ENCODE measurements at regions not wholly inside any gene's neighbourhood (a gene's known extent, or its start where the extent isn't known, plus 50 kb on each side); places are given as distances from the start of the nearest gene placed in this dataset.
"Not testable (repeated sequence)": the region's sequence is repeated elsewhere in the genome, so short reads cannot be mapped to it uniquely, and the experiment has no call there.

DNA sequence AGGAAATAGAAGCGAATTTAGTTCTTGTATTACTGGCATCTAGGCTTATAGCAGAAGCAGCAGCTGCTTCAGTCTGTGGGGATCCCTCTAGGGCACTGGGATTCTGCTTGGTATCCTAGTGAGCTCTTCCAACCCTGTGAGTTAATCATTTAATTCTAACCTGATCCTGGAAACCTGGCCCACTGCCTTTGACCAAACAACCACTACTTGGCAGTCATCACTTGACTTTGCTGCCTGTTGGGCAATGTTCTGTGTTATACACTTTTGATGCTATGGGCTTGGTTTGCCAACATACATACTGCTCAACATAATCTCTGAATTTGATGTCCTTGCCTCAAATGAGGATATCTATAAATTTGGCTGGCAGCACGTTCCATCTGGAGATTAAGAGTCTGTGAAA is 813.4 kb downstream of the ANKRD7 start:
- no peaks in the 10 kb centered on the region for H3K9me3 ChIP-seq (ENCODE audit: control insufficient read depth in 5 of 5, low read length in 5 of 5)
- no peaks in the 10 kb centered on the region for H3K27me3 ChIP-seq (ENCODE audit: control insufficient read depth in 5 of 5, insufficient read depth in 4 of 5, low read length in 5 of 5)
- H3K36me3 ChIP-seq (ENCODE audit: control insufficient read depth in 5 of 5, insufficient read depth in 5 of 5, low read length in 5 of 5): no peaks in the 10 kb centered on the region
- H3K27ac ChIP-seq (ENCODE audit: low read depth, low read length): no peak overlapping the region
- H3K4me1 ChIP-seq (ENCODE audit: control insufficient read depth in 5 of 5, insufficient read depth in 5 of 5, low read length in 5 of 5): no peaks in the 10 kb centered on the region
- no peak overlapping the region for H3K9ac ChIP-seq (ENCODE audit: low read length in 5 of 5)
- H3K4me3 ChIP-seq (ENCODE audit: low read depth in 1 of 5, low read length in 5 of 5): no peak overlapping the region

DNA sequence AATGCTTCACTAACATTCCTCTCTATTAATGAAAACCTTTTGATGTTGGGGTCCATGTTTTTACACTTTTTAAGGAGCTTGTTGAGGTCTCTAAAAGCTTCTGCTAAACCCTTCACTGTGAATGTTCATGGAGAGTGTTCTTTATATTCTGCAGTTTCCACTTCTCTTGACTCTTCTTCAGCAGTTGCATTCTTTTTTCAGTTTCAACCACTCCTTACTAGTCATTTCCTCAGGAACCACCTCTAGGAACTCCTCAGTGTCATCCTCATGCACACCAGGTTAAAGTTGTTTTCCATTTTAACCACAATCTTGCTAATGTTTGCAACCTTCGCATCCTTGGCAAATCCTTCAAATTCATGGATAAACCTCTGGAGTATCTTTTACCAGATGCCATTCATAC is 821.6 kb downstream of the ANKRD7 start:
- no peak overlapping the region for H3K9ac ChIP-seq (ENCODE audit: low read length in 5 of 5)
- no peaks in the 10 kb centered on the region for H3K27me3 ChIP-seq (ENCODE audit: control insufficient read depth in 5 of 5, insufficient read depth in 4 of 5, low read length in 5 of 5)
- no peaks in the 10 kb centered on the region for H3K9me3 ChIP-seq (ENCODE audit: control insufficient read depth in 5 of 5, low read length in 5 of 5)
- H3K36me3 ChIP-seq (ENCODE audit: control insufficient read depth in 5 of 5, insufficient read depth in 5 of 5, low read length in 5 of 5): no peaks in the 10 kb centered on the region
- no peaks in the 10 kb centered on the region for H3K4me1 ChIP-seq (ENCODE audit: control insufficient read depth in 5 of 5, insufficient read depth in 5 of 5, low read length in 5 of 5)
- no peak overlapping the region for H3K4me3 ChIP-seq (ENCODE audit: low read depth in 1 of 5, low read length in 5 of 5)
- no peak overlapping the region for H3K27ac ChIP-seq (ENCODE audit: low read depth, low read length)

DNA sequence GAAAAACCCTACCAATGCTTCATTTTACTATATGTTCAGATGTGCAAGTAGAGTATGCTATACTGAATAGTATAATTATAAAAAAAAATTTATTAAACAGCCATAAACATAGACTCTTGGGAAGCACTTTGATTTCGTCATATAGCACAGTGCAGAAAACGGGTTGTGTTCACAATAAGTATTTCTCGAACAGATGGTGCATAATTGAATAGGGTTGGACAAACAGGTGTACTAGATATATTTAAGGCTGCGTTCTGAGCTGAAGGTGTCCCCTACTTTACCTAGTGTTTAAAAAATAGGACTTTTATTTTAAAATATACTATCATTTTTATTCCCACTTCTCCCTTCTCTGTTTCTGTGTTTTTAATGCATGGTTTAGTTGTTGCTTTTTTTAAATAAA is 841.5 kb downstream of the ANKRD7 start:
- Histone ChIP-seq H3K27ac (ENCODE audit: low read depth, low read length) (no peak overlapping the region), H3K4me3 (ENCODE audit: low read depth in 1 of 5, low read length in 5 of 5) (no peak overlapping the region), H3K4me1 (ENCODE audit: control insufficient read depth in 5 of 5, insufficient read depth in 5 of 5, low read length in 5 of 5) (no peaks in the 10 kb centered on the region), H3K27me3 (ENCODE audit: control insufficient read depth in 5 of 5, insufficient read depth in 4 of 5, low read length in 5 of 5) (no peaks in the 10 kb centered on the region), H3K9ac (ENCODE audit: low read length in 5 of 5) (no peak overlapping the region), H3K36me3 (ENCODE audit: control insufficient read depth in 5 of 5, insufficient read depth in 5 of 5, low read length in 5 of 5) (no peaks in the 10 kb centered on the region), H3K9me3 (ENCODE audit: control insufficient read depth in 5 of 5, low read length in 5 of 5) (no peaks in the 10 kb centered on the region)

DNA sequence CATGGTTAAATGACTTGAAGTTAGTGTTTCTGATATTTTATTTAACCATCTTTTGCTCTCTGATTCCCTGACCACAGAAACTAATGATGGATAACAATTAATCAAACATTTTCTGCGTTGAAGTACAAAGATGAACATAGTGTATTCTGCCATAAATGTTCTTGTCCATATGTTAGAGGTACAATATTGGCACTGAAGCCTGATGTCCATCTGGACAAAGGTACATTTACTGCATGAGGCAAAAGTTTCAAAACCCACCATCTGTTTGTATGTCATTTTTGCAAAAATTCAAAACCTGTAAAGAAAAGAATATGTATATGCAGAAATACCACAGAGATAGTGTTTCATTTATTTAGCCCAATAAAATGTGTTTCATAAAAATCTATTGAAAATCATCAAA is 861.5 kb downstream of the ANKRD7 start:
- Histone ChIP-seq H3K9me3 (ENCODE audit: control insufficient read depth in 5 of 5, low read length in 5 of 5) (no peaks in the 10 kb centered on the region), H3K27me3 (ENCODE audit: control insufficient read depth in 5 of 5, insufficient read depth in 4 of 5, low read length in 5 of 5) (no peaks in the 10 kb centered on the region), H3K4me1 (ENCODE audit: control insufficient read depth in 5 of 5, insufficient read depth in 5 of 5, low read length in 5 of 5) (no peaks in the 10 kb centered on the region), H3K9ac (ENCODE audit: low read length in 5 of 5) (no peak overlapping the region), H3K4me3 (ENCODE audit: low read depth in 1 of 5, low read length in 5 of 5) (no peak overlapping the region), H3K27ac (ENCODE audit: low read depth, low read length) (no peak overlapping the region), H3K36me3 (ENCODE audit: control insufficient read depth in 5 of 5, insufficient read depth in 5 of 5, low read length in 5 of 5) (no peaks in the 10 kb centered on the region)

DNA sequence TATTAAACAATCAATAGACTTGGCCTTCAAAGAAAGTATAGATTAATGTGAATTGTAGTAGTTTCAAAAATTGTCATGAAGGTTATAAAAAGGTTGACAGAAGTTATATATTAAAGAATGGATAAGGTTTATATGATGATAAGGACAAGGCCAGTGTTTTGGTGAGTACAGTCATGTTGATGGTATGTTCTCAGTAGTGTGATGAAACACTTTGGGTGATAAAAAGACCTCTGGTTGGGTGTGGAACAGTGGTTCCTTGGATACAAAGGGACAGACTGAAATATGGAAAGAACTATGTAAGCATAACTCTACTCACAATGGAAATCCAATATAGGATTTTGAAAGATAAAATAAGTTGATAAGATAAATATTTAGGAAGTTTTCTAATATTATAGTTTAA is 866.3 kb downstream of the ANKRD7 start:
- Histone ChIP-seq H3K9ac (ENCODE audit: low read length in 5 of 5) (no peak overlapping the region), H3K4me1 (ENCODE audit: control insufficient read depth in 5 of 5, insufficient read depth in 5 of 5, low read length in 5 of 5) (peaks cover 0 to 4% (median 0%) of the 10 kb centered on the region in 5 donors), H3K9me3 (ENCODE audit: control insufficient read depth in 5 of 5, low read length in 5 of 5) (no peaks in the 10 kb centered on the region), H3K4me3 (ENCODE audit: low read depth in 1 of 5, low read length in 5 of 5) (no peak overlapping the region), H3K27me3 (ENCODE audit: control insufficient read depth in 5 of 5, insufficient read depth in 4 of 5, low read length in 5 of 5) (no peaks in the 10 kb centered on the region), H3K36me3 (ENCODE audit: control insufficient read depth in 5 of 5, insufficient read depth in 5 of 5, low read length in 5 of 5) (no peaks in the 10 kb centered on the region), H3K27ac (ENCODE audit: low read depth, low read length) (no peak overlapping the region)

DNA sequence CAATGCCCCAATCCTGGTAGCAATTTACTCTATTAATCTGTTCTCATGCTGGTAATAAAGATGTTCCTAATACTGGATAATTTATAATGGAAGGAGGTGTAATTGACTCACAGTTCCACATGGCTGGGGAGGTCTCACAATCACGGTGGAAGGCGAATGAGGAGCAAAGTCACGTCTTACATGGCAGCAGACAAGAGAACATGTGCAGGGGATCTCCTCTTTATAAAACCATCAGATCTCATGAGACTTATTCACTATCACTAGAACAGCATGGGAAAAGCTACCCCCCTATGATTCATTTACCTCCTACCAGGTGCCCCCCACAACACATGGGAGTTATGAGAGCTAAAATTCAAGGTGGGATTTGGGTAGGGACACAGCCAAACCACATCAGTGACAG is 872.2 kb downstream of the ANKRD7 start:
- Histone ChIP-seq H3K9ac (ENCODE audit: low read length in 5 of 5) (no peak overlapping the region), H3K27me3 (ENCODE audit: control insufficient read depth in 5 of 5, insufficient read depth in 4 of 5, low read length in 5 of 5) (no peaks in the 10 kb centered on the region), H3K4me3 (ENCODE audit: low read depth in 1 of 5, low read length in 5 of 5) (no peak overlapping the region), H3K36me3 (ENCODE audit: control insufficient read depth in 5 of 5, insufficient read depth in 5 of 5, low read length in 5 of 5) (no peaks in the 10 kb centered on the region), H3K9me3 (ENCODE audit: control insufficient read depth in 5 of 5, low read length in 5 of 5) (no peaks in the 10 kb centered on the region), H3K4me1 (ENCODE audit: control insufficient read depth in 5 of 5, insufficient read depth in 5 of 5, low read length in 5 of 5) (peaks cover 0 to 4% (median 0%) of the 10 kb centered on the region in 5 donors), H3K27ac (ENCODE audit: low read depth, low read length) (no peak overlapping the region)

DNA sequence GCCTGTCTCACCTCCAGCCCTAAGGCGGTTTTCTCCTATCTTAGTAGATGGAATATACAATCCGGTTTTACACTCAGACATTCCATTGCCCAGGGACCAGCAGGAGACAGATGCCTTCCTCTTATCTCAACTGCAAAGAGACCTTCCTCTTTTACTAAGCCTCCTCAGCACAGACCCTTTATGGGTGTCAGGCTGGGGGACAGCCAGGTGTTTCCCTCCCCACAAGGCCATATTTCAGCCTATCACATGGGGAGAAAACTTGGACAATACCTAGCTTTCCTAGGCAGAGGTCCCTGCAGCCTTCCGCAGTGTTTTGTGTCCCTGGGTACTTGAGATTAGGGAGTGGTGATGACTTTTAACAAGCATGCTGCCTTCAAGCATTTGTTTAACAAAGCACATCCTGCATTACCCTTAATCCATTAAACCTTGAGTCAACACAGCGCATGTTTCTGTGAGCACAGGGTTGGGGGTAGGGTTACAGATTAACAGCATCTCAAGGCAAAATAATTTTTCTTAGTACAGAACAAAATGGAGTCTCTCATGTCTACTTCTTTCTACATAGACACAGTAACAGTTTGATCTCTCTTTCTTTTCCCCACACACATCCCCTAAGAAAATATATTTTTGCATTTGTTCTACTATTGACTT is 876.2 kb downstream of the ANKRD7 start:
- not testable (repeated sequence) for H3K9me3 ChIP-seq (ENCODE audit: control insufficient read depth in 5 of 5, low read length in 5 of 5); H3K4me1 ChIP-seq (ENCODE audit: control insufficient read depth in 5 of 5, insufficient read depth in 5 of 5, low read length in 5 of 5); H3K27me3 ChIP-seq (ENCODE audit: control insufficient read depth in 5 of 5, insufficient read depth in 4 of 5, low read length in 5 of 5); H3K27ac ChIP-seq (ENCODE audit: low read depth, low read length); H3K36me3 ChIP-seq (ENCODE audit: control insufficient read depth in 5 of 5, insufficient read depth in 5 of 5, low read length in 5 of 5); H3K4me3 ChIP-seq (ENCODE audit: low read depth in 1 of 5, low read length in 5 of 5); H3K9ac ChIP-seq (ENCODE audit: low read length in 5 of 5)

DNA sequence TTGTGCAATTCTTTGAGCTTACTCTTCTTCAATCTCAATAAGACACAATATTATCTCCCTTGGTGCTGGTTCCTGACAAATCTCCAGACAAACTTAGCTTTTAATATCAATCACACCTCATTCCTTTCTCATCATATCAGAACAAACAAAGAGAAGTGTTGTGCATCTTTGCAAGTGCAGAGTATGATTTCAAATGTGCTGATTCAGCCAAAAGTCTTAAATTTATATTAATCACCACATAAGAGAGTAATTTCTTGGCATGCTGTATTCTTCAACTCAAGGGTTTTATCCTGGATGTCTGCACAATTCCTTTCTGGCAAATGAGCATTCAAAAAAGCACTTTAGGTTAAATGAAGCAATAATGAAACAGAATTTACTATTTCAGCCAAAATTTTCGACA is 877.8 kb downstream of the ANKRD7 start:
- peaks cover 0 to 17% (median 0%) of the 10 kb centered on the region in 5 donors for H3K4me1 ChIP-seq (ENCODE audit: control insufficient read depth in 5 of 5, insufficient read depth in 5 of 5, low read length in 5 of 5)
- H3K27me3 ChIP-seq (ENCODE audit: control insufficient read depth in 5 of 5, insufficient read depth in 4 of 5, low read length in 5 of 5): no peaks in the 10 kb centered on the region
- H3K27ac ChIP-seq (ENCODE audit: low read depth, low read length): no peak overlapping the region
- no peak overlapping the region for H3K4me3 ChIP-seq (ENCODE audit: low read depth in 1 of 5, low read length in 5 of 5)
- no peaks in the 10 kb centered on the region for H3K36me3 ChIP-seq (ENCODE audit: control insufficient read depth in 5 of 5, insufficient read depth in 5 of 5, low read length in 5 of 5)
- no peaks in the 10 kb centered on the region for H3K9me3 ChIP-seq (ENCODE audit: control insufficient read depth in 5 of 5, low read length in 5 of 5)
- H3K9ac ChIP-seq (ENCODE audit: low read length in 5 of 5): no peak overlapping the region

DNA sequence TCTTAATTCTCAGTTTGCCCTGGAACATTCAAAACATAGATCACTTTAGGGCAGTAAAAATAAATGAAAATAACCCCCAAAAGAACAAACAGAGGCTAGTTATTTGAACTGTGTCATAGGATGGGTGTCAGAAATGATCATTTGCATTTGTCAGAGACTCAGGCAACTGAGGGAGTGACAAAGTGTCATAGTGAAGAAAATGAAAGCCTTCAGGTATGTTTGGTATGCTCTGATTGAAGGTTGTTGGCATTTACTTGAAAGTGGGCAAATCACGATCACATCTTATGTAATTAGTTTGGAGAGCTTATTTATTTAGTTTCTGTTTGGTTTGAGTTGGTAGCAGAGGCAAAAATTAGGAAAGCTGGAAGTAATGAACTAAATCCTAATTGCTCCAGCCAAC is 880.9 kb downstream of the ANKRD7 start:
- Histone ChIP-seq H3K4me3 (ENCODE audit: low read depth in 1 of 5, low read length in 5 of 5) (peak overlapping the region in 1 of 5 donors; percentile 35), H3K9ac (ENCODE audit: low read length in 5 of 5) (no peak overlapping the region), H3K27ac (ENCODE audit: low read depth, low read length) (no peak overlapping the region), H3K36me3 (ENCODE audit: control insufficient read depth in 5 of 5, insufficient read depth in 5 of 5, low read length in 5 of 5) (no peaks in the 10 kb centered on the region), H3K27me3 (ENCODE audit: control insufficient read depth in 5 of 5, insufficient read depth in 4 of 5, low read length in 5 of 5) (no peaks in the 10 kb centered on the region), H3K4me1 (ENCODE audit: control insufficient read depth in 5 of 5, insufficient read depth in 5 of 5, low read length in 5 of 5) (peaks cover 0 to 17% (median 0%) of the 10 kb centered on the region in 5 donors), H3K9me3 (ENCODE audit: control insufficient read depth in 5 of 5, low read length in 5 of 5) (peaks cover 0 to 8% (median 0%) of the 10 kb centered on the region in 5 donors)

DNA sequence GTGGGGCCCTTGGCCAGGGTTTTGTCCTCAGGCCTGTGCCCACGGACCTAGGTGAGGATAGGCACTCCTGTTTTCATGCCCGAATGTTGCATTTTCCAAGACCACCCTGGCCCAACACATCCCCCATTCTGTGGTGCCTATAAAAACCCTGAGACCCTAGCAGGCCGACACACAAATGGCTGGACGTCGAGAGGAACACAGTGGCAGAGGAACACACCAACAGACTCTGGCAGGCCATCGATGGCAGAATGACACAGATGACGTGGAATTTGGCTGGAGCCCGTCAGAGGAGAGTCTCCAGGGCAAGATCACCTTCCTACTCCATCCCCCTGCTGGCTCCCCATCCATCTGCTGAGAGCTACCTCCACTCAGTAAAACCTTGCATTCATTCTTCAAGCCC is 898.8 kb downstream of the ANKRD7 start:
- no peak overlapping the region for H3K9ac ChIP-seq (ENCODE audit: low read length in 5 of 5)
- H3K27ac ChIP-seq (ENCODE audit: low read depth, low read length): no peak overlapping the region
- no peaks in the 10 kb centered on the region for H3K4me1 ChIP-seq (ENCODE audit: control insufficient read depth in 5 of 5, insufficient read depth in 5 of 5, low read length in 5 of 5)
- peaks cover 0 to 3% (median 0%) of the 10 kb centered on the region in 5 donors for H3K9me3 ChIP-seq (ENCODE audit: control insufficient read depth in 5 of 5, low read length in 5 of 5)
- H3K36me3 ChIP-seq (ENCODE audit: control insufficient read depth in 5 of 5, insufficient read depth in 5 of 5, low read length in 5 of 5): no peaks in the 10 kb centered on the region
- no peak overlapping the region for H3K4me3 ChIP-seq (ENCODE audit: low read depth in 1 of 5, low read length in 5 of 5)
- no peaks in the 10 kb centered on the region for H3K27me3 ChIP-seq (ENCODE audit: control insufficient read depth in 5 of 5, insufficient read depth in 4 of 5, low read length in 5 of 5)

DNA sequence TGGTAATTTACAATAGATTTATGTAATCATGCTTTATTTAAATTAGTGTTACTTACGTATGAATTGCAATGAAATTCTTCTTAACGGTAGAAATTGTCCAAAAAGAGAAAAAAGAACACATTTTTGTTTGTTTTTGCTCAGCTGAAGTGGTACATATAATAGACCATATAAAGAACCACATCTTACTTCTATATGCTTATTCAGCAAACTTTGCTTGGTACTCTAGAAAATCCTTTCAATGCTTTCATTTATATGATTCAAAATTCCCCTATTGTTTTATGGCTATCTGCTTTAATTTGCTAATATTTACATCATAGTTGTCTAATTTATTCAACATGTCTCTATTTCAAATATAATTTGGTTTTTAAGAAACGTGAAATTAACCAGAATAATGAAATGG is 903.2 kb downstream of the ANKRD7 start:
- Histone ChIP-seq H3K9ac (ENCODE audit: low read length in 5 of 5) (no peak overlapping the region), H3K27ac (ENCODE audit: low read depth, low read length) (no peak overlapping the region), H3K9me3 (ENCODE audit: control insufficient read depth in 5 of 5, low read length in 5 of 5) (peaks cover 0 to 3% (median 0%) of the 10 kb centered on the region in 5 donors), H3K4me1 (ENCODE audit: control insufficient read depth in 5 of 5, insufficient read depth in 5 of 5, low read length in 5 of 5) (no peaks in the 10 kb centered on the region), H3K27me3 (ENCODE audit: control insufficient read depth in 5 of 5, insufficient read depth in 4 of 5, low read length in 5 of 5) (no peaks in the 10 kb centered on the region), H3K36me3 (ENCODE audit: control insufficient read depth in 5 of 5, insufficient read depth in 5 of 5, low read length in 5 of 5) (no peaks in the 10 kb centered on the region), H3K4me3 (ENCODE audit: low read depth in 1 of 5, low read length in 5 of 5) (no peak overlapping the region)

Data from subcutaneous abdominal adipose tissue (tissue), 5 donors.